ENCODE measurements at regions not wholly inside any gene's neighbourhood (a gene's known extent, or its start where the extent isn't known, plus 50 kb on each side); places are given as distances from the start of the nearest gene placed in this dataset.

DNA sequence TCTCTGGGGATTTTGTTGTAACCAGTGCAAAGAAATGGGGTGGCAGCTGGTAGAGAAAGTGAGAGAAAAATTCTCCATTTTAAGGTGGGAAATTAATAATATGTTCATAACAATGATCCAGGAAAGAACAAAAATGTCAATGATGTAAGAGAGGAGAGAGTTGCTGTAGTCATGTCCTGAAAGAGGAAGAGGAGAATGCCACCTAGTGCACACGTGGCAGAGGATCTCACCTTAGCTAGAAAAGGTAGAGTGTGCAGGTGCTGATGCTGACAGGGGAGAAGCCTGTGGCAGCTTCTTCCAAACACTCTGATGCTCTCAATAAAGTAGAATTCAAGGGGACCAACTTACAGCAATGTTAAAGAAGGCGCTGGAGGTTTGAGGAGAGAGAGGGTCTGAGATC lies 282.9 kb upstream of the PKDCC start:
- Histone ChIP-seq H3K36me3 (ENCODE audit: insufficient read depth) (no peaks in the 10 kb centered on the region), H3K4me3 (IDR thresholded peaks at IDR 0.05; ENCODE audit: insufficient read depth, low read depth, low read length) (no peak overlapping the region), H2AFZ (ENCODE audit: low read depth) (no peak overlapping the region), H4K20me1 (ENCODE audit: insufficient read depth) (no peaks in the 10 kb centered on the region), H3K4me2 (no peak overlapping the region), H3K79me2 (ENCODE audit: insufficient read depth, low read depth) (no peaks in the 10 kb centered on the region), H3K9ac (no peak overlapping the region), H3K4me1 (ENCODE audit: low read depth, poor library complexity, severe bottlenecking) (no peaks in the 10 kb centered on the region), H3K27me3 (ENCODE audit: insufficient read depth, low read depth) (no peaks in the 10 kb centered on the region), H3K27ac (no peak overlapping the region)
- TF ChIP-seq CTCF (conservative IDR thresholded peaks at IDR 0.05; ENCODE audit: low read depth, low read length) = no peak

DNA sequence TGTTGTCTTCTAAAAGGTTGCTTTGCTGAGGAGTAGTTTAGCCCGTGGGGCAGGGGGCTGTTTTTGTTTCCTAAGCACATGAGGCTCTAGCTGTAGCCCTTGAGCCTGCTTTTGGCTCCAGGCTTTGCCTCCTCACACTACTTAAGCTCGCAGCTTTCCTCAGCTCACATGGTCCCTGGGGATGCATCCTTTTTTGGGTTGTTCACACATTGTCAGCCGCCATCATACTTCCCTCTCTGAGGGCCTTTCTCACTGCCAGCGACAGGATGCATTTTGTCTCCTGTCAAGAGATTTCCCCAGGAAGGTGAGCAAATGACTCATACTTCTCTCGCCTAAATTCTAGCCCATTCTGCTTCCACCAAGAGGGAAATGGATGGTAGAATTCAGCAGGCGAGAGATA lies 279.5 kb upstream of the PKDCC start:
- Histone ChIP-seq H3K36me3 (ENCODE audit: insufficient read depth) (no peaks in the 10 kb centered on the region), H3K4me3 (IDR thresholded peaks at IDR 0.05; ENCODE audit: insufficient read depth, low read depth, low read length) (no peak overlapping the region), H3K27me3 (ENCODE audit: insufficient read depth, low read depth) (no peaks in the 10 kb centered on the region), H4K20me1 (ENCODE audit: insufficient read depth) (no peaks in the 10 kb centered on the region), H3K4me1 (ENCODE audit: low read depth, poor library complexity, severe bottlenecking) (no peaks in the 10 kb centered on the region), H3K79me2 (ENCODE audit: insufficient read depth, low read depth) (no peaks in the 10 kb centered on the region), H2AFZ (ENCODE audit: low read depth) (no peak overlapping the region), H3K4me2 (no peak overlapping the region), H3K27ac (no peak overlapping the region), H3K9ac (no peak overlapping the region)
- TF ChIP-seq CTCF (conservative IDR thresholded peaks at IDR 0.05; ENCODE audit: low read depth, low read length) = no peak

DNA sequence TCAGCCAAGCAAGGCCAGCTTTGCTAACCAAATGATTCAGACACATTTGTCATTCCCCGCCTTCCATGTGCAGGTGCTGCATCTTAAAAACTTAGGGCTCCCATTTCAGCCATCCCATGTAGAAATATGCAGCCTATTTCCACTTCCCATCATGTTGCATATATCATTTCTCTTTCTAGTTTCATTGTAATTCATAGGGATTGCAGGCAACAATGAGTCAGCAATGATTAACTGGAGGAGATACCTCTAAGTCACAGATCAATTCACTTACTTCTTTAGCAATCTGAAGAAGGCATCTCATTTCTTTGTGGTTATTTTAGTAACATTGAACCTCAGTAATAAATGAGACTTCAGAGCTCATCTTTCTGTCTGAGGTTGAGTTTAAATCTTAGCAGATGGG lies 276.1 kb upstream of the PKDCC start:
- Histone ChIP-seq H2AFZ (ENCODE audit: low read depth) (no peak overlapping the region), H3K4me1 (ENCODE audit: low read depth, poor library complexity, severe bottlenecking) (no peaks in the 10 kb centered on the region), H3K4me3 (IDR thresholded peaks at IDR 0.05; ENCODE audit: insufficient read depth, low read depth, low read length) (no peak overlapping the region), H3K36me3 (ENCODE audit: insufficient read depth) (no peaks in the 10 kb centered on the region), H3K4me2 (no peak overlapping the region), H4K20me1 (ENCODE audit: insufficient read depth) (no peaks in the 10 kb centered on the region), H3K79me2 (ENCODE audit: insufficient read depth, low read depth) (no peaks in the 10 kb centered on the region), H3K9ac (no peak overlapping the region), H3K27me3 (ENCODE audit: insufficient read depth, low read depth) (no peaks in the 10 kb centered on the region), H3K27ac (no peak overlapping the region)
- no peak for TF ChIP-seq CTCF (conservative IDR thresholded peaks at IDR 0.05; ENCODE audit: low read depth, low read length)

GRCh38 chr2:41772697-41773096 lies 275.1 kb upstream of the PKDCC start:
- H3K9ac ChIP-seq = no peak overlapping the region
- TF ChIP-seq CTCF (conservative IDR thresholded peaks at IDR 0.05; ENCODE audit: low read depth, low read length) = no peak
- H3K36me3 ChIP-seq (ENCODE audit: insufficient read depth) = no peaks in the 10 kb centered on the region
- H3K4me2 ChIP-seq = no peak overlapping the region
- no peak overlapping the region for H2AFZ ChIP-seq (ENCODE audit: low read depth)
- H3K27ac ChIP-seq = no peak overlapping the region
- H3K79me2 ChIP-seq (ENCODE audit: insufficient read depth, low read depth) = no peaks in the 10 kb centered on the region
- no peaks in the 10 kb centered on the region for H4K20me1 ChIP-seq (ENCODE audit: insufficient read depth)
- no peaks in the 10 kb centered on the region for H3K27me3 ChIP-seq (ENCODE audit: insufficient read depth, low read depth)
- no peaks in the 10 kb centered on the region for H3K4me1 ChIP-seq (ENCODE audit: low read depth, poor library complexity, severe bottlenecking)
- no peak overlapping the region for H3K4me3 ChIP-seq (IDR thresholded peaks at IDR 0.05; ENCODE audit: insufficient read depth, low read depth, low read length)
